ENCODE measurements at regions not wholly inside any gene's neighbourhood (a gene's known extent, or its start where the extent isn't known, plus 50 kb on each side); places are given as distances from the start of the nearest gene placed in this dataset.

DNA sequence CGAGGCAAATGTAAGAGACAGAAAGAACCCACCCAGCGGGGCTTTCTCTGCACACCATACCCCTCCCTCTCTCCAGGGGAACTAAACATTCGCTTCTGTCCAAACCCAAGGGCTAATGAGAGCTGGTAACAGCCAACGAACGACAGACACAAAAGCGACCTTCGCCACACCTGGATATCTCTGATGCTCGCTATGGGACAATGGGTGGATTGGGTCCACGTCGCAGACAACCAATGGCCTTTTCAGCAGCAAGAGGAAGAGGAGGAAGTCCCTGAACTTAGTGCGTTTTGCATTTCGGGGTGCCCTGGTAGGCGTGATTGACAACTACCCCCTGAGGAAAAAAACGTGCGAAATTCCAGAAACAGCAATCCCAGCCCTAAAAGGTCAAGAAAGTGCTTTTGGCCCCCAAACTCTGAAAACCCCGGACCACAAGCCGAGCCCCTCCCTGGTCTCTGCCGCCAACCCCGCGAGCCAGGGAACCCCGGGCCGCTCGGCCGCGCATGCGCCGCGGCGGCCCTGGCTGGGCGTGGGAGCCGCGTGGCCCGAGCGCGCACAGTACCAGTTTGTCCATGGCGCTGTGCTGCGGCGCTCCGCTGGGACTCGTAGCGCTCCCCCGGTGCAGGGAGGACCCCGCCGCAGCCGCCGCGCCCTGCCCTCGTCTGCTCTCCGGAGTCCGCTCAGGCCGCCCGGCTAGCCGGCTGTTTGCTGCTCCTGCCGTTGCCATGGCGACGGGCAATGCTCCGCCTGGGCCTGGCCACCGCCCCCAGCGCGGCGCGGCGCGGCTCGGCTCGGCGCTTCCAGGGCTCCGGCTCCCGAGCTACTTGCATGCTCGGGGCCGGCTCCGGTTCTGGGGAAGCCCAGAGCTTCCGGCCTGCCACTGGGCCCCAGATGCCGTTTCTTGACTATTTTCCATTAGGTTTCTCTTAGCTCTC lies 66.9 kb upstream of the DNAH5 start:
- peak; percentile 4 to 55 for DNase-seq

DNA sequence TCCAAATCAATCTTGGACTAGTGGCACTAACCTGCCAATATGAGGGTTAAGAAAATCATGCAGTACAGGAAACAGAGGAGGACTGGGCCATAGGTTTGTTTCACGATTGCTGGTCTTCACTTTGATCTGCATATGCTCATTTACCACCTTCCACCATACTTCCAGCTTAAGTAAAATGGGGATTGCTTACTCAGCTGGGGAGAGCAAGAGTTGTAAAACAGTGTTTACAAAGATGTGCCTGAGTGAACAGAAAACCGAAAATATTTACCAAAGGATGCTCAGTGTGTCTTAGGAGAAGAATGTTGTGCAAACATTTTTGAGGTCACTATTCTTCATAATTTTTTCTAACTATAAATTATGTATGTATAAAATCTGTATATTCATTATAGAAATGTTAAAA lies 65.1 kb upstream of the DNAH5 start:
- DNase-seq, result no peak

DNA sequence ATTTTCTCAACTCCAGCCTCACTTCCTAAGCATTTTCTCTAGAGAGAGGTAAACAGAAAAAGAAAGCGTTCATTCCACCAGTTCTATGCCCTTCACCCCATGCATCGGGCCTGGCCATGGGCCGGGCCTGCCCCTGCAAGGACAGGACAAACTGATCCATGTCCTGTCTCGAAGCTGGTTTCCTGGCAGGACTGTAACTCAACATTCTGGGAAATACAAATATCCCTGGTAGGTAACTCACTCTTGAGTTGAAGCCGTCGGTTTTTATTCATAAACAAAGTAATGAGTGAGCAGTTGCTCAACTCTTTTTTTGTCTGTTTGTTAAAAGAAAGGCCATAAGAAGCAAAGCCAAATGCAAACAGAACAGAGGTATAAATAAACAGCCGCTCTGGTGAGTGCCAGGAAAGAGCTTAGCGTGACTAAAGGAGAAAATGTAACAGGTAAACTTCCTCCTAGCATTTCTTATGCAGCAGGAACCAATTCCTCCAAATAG lies 64.4 kb upstream of the DNAH5 start:
- no peak for DNase-seq

DNA sequence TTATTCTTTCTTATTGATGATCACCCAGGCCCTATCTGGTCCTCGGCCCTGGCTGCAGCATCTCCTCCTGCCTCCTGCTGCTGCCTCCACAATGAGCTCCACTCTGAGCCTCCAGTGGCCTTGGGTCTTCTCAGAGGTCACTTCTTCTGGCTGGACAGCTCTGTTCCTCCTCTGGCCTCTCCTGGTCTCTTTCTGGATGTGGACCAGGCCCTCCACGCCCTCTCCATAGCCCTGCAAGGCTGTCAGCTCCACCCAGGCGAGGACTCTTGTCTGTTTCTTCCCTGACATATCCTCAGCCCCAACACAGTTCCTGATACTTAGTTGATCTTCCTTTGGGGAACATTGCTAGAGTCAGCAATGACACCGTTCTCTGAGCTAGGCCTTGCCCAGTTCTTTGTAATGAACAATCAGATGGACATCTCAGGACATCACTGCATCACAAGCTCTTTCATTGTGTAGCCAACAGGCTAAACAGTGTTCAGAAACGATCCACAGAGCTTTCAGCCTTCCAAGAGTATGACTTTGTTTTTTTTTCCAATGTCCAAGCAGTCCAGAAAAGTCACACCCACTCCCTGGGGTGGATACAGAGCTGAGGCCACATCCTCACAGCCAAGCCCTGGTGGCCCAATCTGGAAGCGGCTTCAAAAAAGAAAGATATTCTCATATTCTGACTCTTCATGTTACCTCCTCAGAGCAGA lies 62.5 kb upstream of the DNAH5 start:
- no peak for DNase-seq

- no peak for DNase-seq
These were observed 60.3 kb upstream of the DNAH5 start for GRCh38 chr5:14004598-14005394.

- DNase-seq, result no peak
These were observed 59.4 kb upstream of the DNAH5 start for GRCh38 chr5:14003936-14004335.

- DNase-seq, result no peak
These were observed 59.0 kb upstream of the DNAH5 start for GRCh38 chr5:14003513-14003912.

DNA sequence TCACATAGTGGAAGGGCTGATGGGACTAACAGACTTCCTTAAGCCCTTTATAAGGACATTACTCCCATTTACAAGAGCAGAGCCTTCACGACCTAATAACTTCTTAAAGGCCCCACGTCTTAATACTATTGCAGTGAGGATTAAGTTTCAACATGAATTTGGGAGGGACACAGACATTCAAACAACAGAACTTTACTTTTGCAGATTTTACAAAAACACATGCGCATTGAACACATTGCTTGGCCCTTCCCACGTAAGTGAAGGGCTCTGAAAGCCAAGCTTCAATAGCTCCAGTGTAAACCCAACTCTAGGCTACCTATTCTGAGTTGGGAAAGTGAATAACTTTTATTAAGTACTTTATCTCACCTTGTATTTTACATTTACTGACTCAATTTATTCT lies 53.8 kb upstream of the DNAH5 start:
- no peak for DNase-seq

DNA sequence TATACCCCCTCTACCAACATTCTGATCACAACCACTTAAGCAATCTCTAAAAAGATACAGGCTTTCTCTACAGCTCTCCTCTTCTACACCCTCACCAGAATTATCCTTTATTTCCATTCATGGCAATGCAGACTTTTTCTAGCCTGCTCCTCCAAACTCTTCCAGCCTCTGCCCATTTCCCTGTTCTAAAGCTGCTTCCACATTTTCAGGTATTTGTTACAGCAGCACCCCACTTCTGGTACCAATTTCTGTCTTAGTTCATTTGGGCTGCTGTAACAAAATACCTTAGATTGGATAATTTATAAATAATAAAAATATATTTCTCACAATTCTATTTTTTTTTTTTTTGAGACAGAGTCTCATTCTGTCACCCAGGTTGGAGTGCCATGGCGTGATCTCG lies 53.0 kb upstream of the DNAH5 start:
- DNase-seq, result no peak

DNA sequence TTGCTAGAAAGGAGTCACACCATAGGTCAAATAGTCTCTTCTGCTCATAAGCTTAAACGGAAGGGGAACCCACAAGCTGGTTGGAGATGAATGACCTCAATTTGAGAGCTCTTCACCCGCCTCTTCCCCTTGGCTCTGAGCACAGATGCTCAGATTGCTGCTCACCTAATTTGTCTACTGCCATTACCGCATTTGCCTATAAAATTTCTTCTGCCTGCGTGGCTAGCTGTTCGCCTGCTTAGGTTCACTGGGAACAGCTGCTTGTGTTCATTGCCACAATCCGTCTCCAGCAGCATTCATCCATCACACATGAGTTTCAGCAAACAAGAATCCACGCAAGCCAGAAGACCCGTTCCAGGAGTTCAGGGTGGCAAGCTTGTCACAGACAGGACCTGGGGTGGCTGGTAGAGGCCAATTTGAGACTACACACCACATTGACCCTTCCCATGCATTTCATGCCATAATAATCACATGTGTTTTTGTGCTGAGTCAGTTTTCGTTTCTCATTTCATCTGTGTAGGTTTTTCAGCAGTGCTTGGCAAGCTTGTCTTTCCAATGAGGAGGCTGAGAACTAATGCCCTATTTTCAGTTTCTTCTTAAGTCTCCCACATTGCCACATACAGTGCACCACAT lies 50.2 kb upstream of the DNAH5 start:
- DNase-seq, result no peak

All from CD4-positive, alpha-beta T cell treated with Interferon alpha-2 for 1 hour (primary cell).